ENCODE measurements at regions not wholly inside any gene's neighbourhood (a gene's known extent, or its start where the extent isn't known, plus 50 kb on each side); places are given as distances from the start of the nearest gene placed in this dataset.

GRCh38 chr16:52078716-52079655, 468.0 kb downstream of the TOX3 start:
- TF ChIP-seq CTCF (conservative IDR thresholded peaks at IDR 0.05; ENCODE audit: low read length): no peak
- TF ChIP-seq EZH2phosphoT487 (IDR thresholded peaks at IDR 0.05; ENCODE audit: borderline replicate concordance, low read depth, low read length): no peak

Data from OCI-LY7 (cell line).